NT2/D1 (cell line): ENCODE measurements at regions not wholly inside any gene's neighbourhood (a gene's known extent, or its start where the extent isn't known, plus 50 kb on each side); places are given as distances from the start of the nearest gene placed in this dataset.

ENCODE experiments used
- SUZ12 ChIP-seq: IDR thresholded peaks from 2 replicates; pipeline ENCODE4 v1.6.1; 2011; ENCODE audit not compliant: insufficient read length, insufficient read depth; ENCODE audit errors: extremely low read depth
- YY1 ChIP-seq: IDR thresholded peaks from 2 replicates; pipeline ENCODE4 v1.6.1; 2011; ENCODE audit not compliant: insufficient read length, insufficient read depth
- ZNF274 ChIP-seq: IDR thresholded peaks from 2 replicates; pipeline ENCODE4 v1.6.1; 2011; ENCODE audit warnings: mild to moderate bottlenecking, low read depth, low read length

GRCh38 chr2:157194097-157194688 lies 63.3 kb upstream of the GALNT5 start:
- TF ChIP-seq ZNF274: no peak
- no peak for TF ChIP-seq YY1
- no peak for TF ChIP-seq SUZ12
